Kasumi-1 (cell line): ENCODE measurements at regions not wholly inside any gene's neighbourhood (a gene's known extent, or its start where the extent isn't known, plus 50 kb on each side); places are given as distances from the start of the nearest gene placed in this dataset.
"Not testable (repeated sequence)": the region's sequence is repeated elsewhere in the genome, so short reads cannot be mapped to it uniquely, and the experiment has no call there.

Experiments used
- DNase-seq, 2 experiments: peaks; one replicate each; lab custom pipeline; 2025; lab: John Stamatoyannopoulos, UW

DNA sequence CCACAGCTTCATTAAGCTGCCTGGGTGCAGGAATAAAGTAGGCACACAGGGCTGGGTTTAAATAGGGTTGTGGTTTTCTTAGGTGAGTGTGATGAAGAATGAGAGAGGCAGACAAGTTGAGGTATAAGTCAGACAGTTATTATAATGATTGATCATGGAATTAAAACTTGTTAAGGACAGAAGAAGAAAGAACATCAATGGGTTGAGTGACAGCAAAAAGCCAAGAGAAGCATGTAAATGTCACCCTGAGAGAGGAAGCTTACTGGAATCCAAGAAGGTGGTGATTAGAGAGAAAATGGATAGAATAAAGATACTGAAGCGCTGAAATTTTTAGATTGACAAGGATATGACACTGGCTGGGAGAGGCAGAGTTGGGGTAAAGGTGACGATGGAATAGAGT, 325.2 kb upstream of the SLITRK1 start:
- DNase-seq, result no peak

DNA sequence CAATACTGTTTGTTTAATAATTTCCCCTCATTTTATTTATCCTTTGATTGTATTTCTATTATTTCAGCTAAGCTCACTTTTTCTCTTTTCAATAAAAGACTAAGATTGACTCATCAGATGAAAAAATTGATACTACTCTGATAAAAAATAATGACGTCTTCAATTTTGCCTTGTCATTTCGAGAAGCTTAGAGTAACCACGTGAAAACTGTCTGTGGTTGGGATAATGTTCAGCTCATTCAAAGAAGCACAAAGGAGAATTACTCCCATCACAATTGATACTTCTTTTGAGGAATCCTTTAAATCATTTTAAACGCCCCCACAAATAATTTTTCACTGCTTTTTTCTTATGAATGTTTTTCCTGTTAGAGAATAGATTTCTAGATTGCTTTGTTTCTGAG, 318.7 kb upstream of the SLITRK1 start:
- DNase-seq, result no peak

- DNase-seq, result no peak
Observed at GRCh38 chr13:84192125-84192524, 309.9 kb upstream of the SLITRK1 start.

DNA sequence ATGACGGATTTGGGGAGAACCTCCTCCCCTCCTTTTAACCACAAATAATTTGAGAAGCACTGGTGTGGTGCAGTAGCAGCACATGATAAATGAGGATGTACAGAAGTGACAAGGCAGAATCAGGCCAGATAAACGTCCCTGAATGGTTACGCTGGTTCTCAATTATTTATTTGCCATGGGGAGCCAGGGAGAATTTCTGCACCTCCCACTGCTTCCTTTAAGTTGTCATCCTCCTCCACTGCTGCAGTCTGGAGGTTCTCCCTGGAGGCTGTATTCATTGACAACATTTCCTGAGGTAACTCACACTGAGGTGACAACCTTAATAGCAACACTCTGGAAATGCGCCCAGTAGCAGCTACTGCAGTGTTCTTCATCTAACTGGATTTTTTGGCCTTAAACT, 308.9 kb upstream of the SLITRK1 start:
- DNase-seq, result no peak

DNA sequence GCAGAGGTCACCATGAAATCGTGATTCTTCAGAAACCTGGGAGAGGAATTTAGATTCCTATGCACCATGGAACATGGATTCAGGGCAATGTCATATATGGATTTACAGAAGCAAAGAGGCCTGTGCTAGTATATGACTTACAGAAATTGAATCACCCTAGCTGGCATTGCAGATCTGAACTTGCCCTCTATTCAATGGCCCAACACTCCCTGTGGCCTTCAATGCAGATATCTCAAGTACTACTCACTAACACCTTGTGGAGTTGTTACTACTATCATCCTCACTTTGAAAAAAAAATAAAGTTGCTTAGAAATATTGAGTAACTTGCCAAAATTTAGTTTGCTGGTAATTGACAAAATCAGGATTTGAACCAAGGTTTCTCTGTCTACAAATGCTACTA, 305.4 kb upstream of the SLITRK1 start:
- no peak for DNase-seq

- DNase-seq, result no peak
Observed at GRCh38 chr13:84139561-84140158, 257.4 kb upstream of the SLITRK1 start.

DNA sequence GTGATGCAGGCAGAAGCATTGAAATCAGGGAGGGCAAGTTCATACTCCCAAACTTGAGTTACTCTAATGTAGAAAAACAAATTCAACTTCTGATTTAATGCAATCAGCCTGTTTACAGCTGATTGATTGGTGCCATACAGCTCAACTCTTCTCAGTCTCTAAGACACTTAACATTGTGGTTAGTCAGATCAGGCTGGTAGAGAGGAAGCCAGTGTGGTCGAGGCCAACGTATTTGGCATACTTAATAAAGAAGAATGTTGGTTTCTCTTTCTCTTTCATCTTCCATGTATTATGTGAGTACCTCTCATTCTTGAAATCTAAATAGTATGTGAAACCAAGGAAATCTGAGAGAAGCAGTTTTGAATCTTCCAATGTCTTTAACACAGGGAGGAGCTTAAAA, 255.0 kb upstream of the SLITRK1 start:
- peak; percentile 84 to 86 for DNase-seq

GRCh38 chr13:84136582-84136981, 254.3 kb upstream of the SLITRK1 start:
- no peak for DNase-seq

DNA sequence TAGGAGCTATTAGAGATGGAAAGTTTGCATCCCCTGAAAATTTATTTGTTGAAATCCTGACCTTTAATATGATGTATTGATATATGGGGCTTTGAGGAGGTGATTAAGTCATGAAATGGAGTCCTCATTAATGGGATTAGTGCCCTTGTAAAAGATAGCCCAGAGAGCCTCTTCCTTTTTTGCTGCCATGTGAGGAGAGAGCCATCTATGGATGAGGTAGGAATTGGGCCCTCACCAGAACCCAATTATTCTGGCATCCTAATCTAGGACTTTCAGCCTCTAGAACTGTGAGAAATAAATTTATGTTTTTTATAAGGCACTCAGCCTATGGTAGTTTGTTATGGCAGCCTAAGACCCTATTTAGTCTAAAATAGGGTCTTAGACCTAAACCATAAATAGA, 250.2 kb upstream of the SLITRK1 start:
- no peak for DNase-seq

- no peak for DNase-seq
Observed at GRCh38 chr13:84131249-84131648, 249.0 kb upstream of the SLITRK1 start.

DNA sequence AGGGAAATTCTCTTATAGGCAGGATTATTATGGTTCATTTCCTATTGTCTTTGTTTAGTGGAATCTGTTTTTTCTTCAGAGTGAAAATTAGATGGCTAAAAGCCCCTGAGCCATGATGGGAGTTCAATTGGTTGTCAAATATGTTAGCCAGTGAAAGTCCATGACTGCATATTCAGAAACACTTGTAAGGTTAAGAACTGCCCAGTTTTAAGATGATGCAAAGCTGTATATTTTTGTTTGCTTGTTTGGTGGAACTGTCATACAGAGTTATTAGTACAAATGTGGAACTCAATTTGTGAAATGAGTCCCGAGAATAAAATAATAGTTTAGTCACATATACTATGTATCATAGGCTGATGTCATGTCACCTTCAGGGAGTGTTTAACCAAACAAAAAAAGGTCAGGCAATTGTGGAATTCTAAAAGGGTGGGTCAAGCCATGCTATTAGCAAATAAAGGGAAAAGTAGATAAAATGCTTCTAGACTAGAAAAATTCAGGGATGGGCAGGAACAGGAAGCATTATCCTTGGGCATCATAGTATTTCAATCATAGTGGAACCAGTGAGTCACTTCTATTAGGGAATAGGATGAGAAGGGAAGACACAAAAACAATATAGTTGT, 248.3 kb upstream of the SLITRK1 start:
- no peak for DNase-seq

DNA sequence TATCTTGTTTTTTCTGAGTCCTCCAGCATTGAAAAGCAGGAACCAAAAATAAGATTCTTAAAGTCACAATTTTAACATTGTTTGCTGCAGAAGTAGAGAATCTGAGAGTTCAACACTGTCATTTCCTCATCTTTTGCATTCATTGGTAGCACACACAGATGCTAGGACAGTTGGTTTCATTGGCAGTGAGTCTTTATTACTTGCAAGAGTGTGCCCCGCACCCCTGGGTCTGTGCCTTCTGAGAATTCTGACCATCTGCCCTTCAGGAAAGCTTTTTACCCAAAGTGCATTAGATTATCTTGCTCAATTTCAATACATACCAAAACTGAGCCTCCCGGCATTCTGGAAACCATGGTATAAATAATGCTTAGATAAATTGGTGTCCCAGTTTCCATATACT, 247.7 kb upstream of the SLITRK1 start:
- no peak for DNase-seq

DNA sequence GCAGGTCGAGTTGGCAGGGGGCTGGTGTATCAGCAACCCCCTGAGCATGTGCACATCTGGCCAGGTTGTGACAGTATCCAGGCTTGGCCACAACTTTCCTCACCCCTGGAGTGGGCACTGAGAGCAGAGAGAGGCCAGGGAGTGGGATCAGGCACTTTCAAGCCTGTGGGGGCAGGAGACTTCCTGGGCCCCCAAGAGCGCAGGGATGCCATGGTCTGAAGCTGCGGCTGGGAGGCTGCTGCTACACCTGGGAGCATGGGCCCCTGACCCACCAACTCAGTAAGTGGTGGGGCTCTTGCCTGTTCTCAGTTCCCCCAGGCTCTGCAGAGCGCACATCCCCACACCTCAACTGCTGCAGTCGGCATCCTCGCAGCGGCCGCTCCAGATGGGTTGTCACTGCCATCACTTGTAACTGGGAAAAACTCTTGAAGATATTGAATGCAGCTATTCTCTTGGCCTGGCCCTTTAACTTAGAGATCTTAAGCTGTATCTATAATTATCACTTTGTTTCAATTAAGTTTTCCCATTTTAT, 245.4 kb upstream of the SLITRK1 start:
- DNase-seq, result no peak

GRCh38 chr13:84126671-84127171, 244.4 kb upstream of the SLITRK1 start:
- DNase-seq, result no peak

DNA sequence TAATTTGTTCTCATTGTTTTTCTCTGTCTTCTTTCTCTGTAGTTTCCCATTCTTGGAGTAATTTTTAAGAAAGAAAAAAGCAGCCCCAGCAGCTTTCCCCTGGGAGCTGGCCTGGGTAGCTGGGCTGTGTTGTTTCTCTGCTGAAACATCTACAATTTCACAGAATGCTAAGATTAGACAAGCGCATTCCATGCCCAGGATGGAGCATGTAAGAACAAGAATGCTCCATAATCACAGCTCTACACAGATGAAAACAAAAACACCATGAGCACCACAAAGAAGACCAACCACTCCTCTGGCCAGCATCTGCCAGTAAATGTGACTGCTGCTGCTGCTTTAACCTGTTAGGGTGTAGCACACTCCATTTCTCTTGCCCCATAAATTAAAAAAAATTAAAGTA, 239.2 kb upstream of the SLITRK1 start:
- DNase-seq, result no peak

DNA sequence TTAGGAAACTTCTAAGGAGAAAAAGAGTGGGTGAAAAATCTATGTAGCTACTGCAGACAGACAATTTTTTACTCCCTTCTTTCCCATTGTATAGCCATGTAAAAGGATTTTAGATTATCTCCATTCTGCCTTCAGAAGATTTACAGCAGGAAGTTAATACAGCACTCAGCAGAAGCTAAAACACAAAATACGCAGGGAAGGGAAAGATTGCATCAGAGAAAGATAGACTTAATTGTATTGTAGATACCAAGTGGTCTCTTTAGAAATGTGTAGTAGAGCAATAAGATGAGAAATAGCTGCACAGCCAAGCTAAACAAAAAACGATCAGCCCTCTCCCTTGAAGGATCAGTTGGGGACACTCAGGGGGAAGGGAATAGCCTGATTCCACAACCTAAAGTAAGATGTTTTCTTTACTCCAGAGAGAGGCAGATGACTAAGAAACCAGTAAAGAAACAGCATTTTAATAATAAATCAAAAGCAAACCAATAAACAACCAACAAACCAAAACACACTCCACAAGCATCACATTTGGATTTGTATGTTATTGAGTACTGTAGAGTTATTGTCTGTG, 236.7 kb upstream of the SLITRK1 start:
- DNase-seq, result no peak

DNA sequence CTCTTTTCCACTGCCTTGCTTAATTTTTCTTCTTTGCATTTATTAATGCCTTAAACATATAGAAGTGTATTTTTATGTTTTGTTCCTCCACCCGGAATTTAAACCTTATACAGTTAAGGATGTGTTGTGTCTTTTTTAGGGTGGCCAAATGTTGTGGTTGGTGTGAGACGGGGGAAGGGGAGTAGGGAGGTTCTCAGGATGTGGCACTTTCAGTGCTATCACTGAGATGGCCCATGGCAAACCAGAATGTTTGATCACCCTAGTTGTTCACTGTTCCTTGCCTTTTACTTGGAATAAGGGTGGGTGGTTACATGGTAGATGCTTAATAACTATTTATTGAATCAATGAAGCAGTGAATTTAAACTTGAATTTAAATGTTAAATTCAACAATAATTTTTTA, 216.0 kb upstream of the SLITRK1 start:
- DNase-seq, result no peak

DNA sequence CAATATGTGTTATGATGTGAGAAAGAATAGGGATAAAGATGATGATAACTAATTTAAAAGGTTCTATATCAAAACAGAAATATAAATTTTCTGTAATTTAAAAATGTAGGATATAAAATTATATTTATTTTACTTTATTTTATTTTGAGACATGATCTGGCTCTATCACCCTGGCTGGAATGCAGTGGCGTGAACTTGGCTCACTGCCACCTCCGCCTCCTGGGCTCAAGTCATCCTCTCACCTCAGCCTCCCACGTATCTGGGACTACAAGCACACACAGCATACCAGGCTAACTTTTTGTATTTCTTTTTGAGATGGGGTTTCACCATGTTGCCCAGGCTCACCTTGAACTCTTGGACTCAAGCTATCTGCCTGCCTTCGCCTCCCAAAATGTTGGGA, 214.9 kb upstream of the SLITRK1 start:
- no peak for DNase-seq

- DNase-seq, result no peak
Observed at GRCh38 chr13:84096216-84096615, 213.9 kb upstream of the SLITRK1 start.

DNA sequence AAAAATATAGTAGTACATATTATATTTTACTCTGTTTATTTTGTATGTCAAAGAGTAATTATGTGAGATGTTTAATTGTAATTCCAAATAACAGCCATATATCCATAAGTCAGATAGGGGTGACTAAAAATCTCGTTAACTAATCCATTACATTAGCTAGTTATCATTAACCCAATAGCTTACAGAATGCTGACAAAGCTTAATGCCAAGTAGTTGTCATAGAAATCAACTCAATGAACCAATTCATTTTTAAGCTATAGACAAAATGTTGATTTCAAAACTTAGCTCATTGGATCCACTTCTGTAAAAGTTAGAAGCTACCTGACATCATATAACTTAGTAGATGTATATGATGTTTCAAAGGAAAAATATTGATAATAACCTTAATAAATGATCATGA, 206.7 kb upstream of the SLITRK1 start:
- no peak for DNase-seq

GRCh38 chr13:84086847-84087162, 204.5 kb upstream of the SLITRK1 start:
- no peak for DNase-seq

GRCh38 chr13:84086098-84086846, 204.0 kb upstream of the SLITRK1 start:
- not testable (repeated sequence) for DNase-seq

- DNase-seq, result no peak
Observed at GRCh38 chr13:84082462-84082861, 200.2 kb upstream of the SLITRK1 start.
